NCI-H146 (cell line): ENCODE measurements at regions not wholly inside any gene's neighbourhood (a gene's known extent, or its start where the extent isn't known, plus 50 kb on each side); places are given as distances from the start of the nearest gene placed in this dataset.
"Not testable (repeated sequence)": the region's sequence is repeated elsewhere in the genome, so short reads cannot be mapped to it uniquely, and the experiment has no call there.

Experiments
- DNase-seq: peaks from one replicate; lab custom pipeline; 2025; lab: John Stamatoyannopoulos, UW

GRCh38 chr2:48190230-48190629, 124.3 kb upstream of the FOXN2 start:
- no peak for DNase-seq

- no peak for DNase-seq
Measured at GRCh38 chr2:48194641-48195040, 119.8 kb upstream of the FOXN2 start.

GRCh38 chr2:48195169-48195568, 119.3 kb upstream of the FOXN2 start:
- no peak for DNase-seq

GRCh38 chr2:48197618-48198017, 116.9 kb upstream of the FOXN2 start:
- DNase-seq: peak; percentile 26

GRCh38 chr2:48198371-48198770, 116.1 kb upstream of the FOXN2 start:
- DNase-seq: no peak

- DNase-seq: peak; percentile 90
Measured at GRCh38 chr2:48199070-48199469, 115.4 kb upstream of the FOXN2 start.

- DNase-seq: no peak
Measured at GRCh38 chr2:48200620-48201293, 113.7 kb upstream of the FOXN2 start.

- DNase-seq: not testable (repeated sequence)
Measured at GRCh38 chr2:48201435-48201834, 113.0 kb upstream of the FOXN2 start.

- no peak for DNase-seq
Measured at GRCh38 chr2:48202863-48203642, 111.4 kb upstream of the FOXN2 start.

- no peak for DNase-seq
Measured at GRCh38 chr2:48203668-48204067, 110.8 kb upstream of the FOXN2 start.

GRCh38 chr2:48204750-48205136, 109.7 kb upstream of the FOXN2 start:
- no peak for DNase-seq

GRCh38 chr2:48205137-48205798, 109.2 kb upstream of the FOXN2 start:
- DNase-seq: peak; percentile 84

- not testable (repeated sequence) for DNase-seq
Measured at GRCh38 chr2:48206056-48206656, 108.3 kb upstream of the FOXN2 start.

GRCh38 chr2:48207201-48207641, 107.3 kb upstream of the FOXN2 start:
- peak; percentile 15 for DNase-seq

- no peak for DNase-seq
Measured at GRCh38 chr2:48207851-48208250, 106.6 kb upstream of the FOXN2 start.

GRCh38 chr2:48209214-48209885, 105.1 kb upstream of the FOXN2 start:
- no peak for DNase-seq

- no peak for DNase-seq
Measured at GRCh38 chr2:48210189-48210588, 104.3 kb upstream of the FOXN2 start.

- no peak for DNase-seq
Measured at GRCh38 chr2:48213646-48214045, 100.8 kb upstream of the FOXN2 start.

GRCh38 chr2:48218169-48218568, 96.3 kb upstream of the FOXN2 start:
- DNase-seq: no peak

GRCh38 chr2:48219234-48219554, 95.3 kb upstream of the FOXN2 start:
- DNase-seq: no peak

GRCh38 chr2:48219555-48220436, 94.7 kb upstream of the FOXN2 start:
- DNase-seq: no peak
